HepG2 (cell line): ENCODE measurements at regions not wholly inside any gene's neighbourhood (a gene's known extent, or its start where the extent isn't known, plus 50 kb on each side); places are given as distances from the start of the nearest gene placed in this dataset.

Source experiments
- ATAC-seq: fragments of 200-7000 bp; cut with Tn5 transposase; 3 replicates; pipeline ENCODE4 v1.9.1; 2020; ENCODE audit warnings: mild to moderate bottlenecking, moderate library complexity
- BruUV-seq: library from RNA; stranded (reverse); fragments of 400-500 nt; replicated peaks from 2 replicates; lab custom pipeline; 2021; lab: Mats Ljungman, UMichigan
- CTCF ChIA-PET: fragments of 300-600 bp; formaldehyde crosslinking; extraction: SDS; loops from one replicate; lab custom pipeline; 2021; ENCODE audit warnings: low total read pairs, inconsistent platforms, low intra/inter-chr PET ratio; lab: Yijun Ruan, JAX
- POLR2A ChIA-PET: fragments of 350-600 bp; sonication (Branson Sonifier 250); formaldehyde crosslinking; loops from one replicate; lab custom pipeline; 2020; ENCODE audit warnings: antibody characterized with exemption, inconsistent platforms; lab: Yijun Ruan, JAX
- DNase-seq: peaks from one replicate; pipeline ENCODE4 v3.0.0-alpha.2; 2015; ENCODE audit warnings: low spot score
- FAIRE-seq: peaks from 3 replicates; lab custom pipeline; 2011; peaks lifted over from hg19 to GRCh38; lab: Jason Lieb, UNC
- H2AFZ ChIP-seq: one replicate; pipeline ENCODE4 v1.6.1; 2011; ENCODE audit warnings: low read length, inconsistent platforms
- H3K27ac ChIP-seq: fragments of 300-600 bp; 3 replicates; pipeline ENCODE4 v1.8.0; 2011; ENCODE audit warnings: mixed run types, mild to moderate bottlenecking, mixed read lengths, low read length, inconsistent platforms; ENCODE audit not compliant: insufficient read depth; ENCODE audit errors: extremely low read length
- H3K27me3 ChIP-seq, 2 experiments: fragments of 200-600 bp in 1 of 2; 2 replicates in 1 of 2; 3 replicates in 1 of 2; pipeline versions ENCODE4 v1.6.0 to v1.8.0; 2011; ENCODE audit warnings: low read length in 2 of 2, mild to moderate bottlenecking in 2 of 2, moderate library complexity in 2 of 2, inconsistent platforms in 1 of 2; ENCODE audit not compliant: insufficient read depth in 2 of 2, control insufficient read depth in 1 of 2
- H3K36me3 ChIP-seq, 2 experiments: fragments of 200-600 bp in 1 of 2; replicated peaks in 1 of 2; 2 replicates in 1 of 2; 3 replicates in 1 of 2; pipeline versions ENCODE4 v1.5.1 to v1.8.0; 2011; ENCODE audit warnings: low read length in 2 of 2, inconsistent platforms in 1 of 2; ENCODE audit not compliant: insufficient read depth in 2 of 2, control insufficient read depth in 1 of 2
- H3K4me1 ChIP-seq: 2 replicates; pipeline ENCODE4 v1.5.1; 2012; ENCODE audit warnings: low read length, inconsistent platforms; ENCODE audit not compliant: insufficient read depth
- H3K4me2 ChIP-seq: 2 replicates; pipeline ENCODE4 v1.6.0; 2011; ENCODE audit warnings: low read depth, low read length, inconsistent platforms
- H3K4me3 ChIP-seq, 3 experiments: fragments of 200-600 bp in 1 of 3; sonication (generic), shearing (Covaris generic) in 1 of 3; replicated peaks in 1 of 3; 2 replicates each; pipeline ENCODE4 v1.5.1; 2011 to 2016; ENCODE audit warnings: low read length in 3 of 3, inconsistent platforms in 2 of 3, low read depth in 2 of 3, mild to moderate bottlenecking in 2 of 3, control low read depth in 1 of 3, mixed read lengths in 1 of 3; ENCODE audit not compliant: insufficient read depth in 1 of 3
- H3K79me2 ChIP-seq: one replicate; pipeline ENCODE4 v1.6.1; 2011; ENCODE audit warnings: low read length, inconsistent platforms; ENCODE audit not compliant: insufficient read depth
- H3K9ac ChIP-seq: 2 replicates; pipeline ENCODE4 v1.6.0; 2011; ENCODE audit warnings: mild to moderate bottlenecking, low read depth, low read length, inconsistent platforms; ENCODE audit not compliant: insufficient read depth
- H3K9me3 ChIP-seq: 2 replicates; pipeline ENCODE4 v1.5.1; 2012; ENCODE audit warnings: mild to moderate bottlenecking, low read length
- H4K20me1 ChIP-seq: 2 replicates; pipeline ENCODE4 v1.6.0; 2011; ENCODE audit warnings: inconsistent platforms, mild to moderate bottlenecking, low read length, moderate library complexity; ENCODE audit not compliant: insufficient read depth
- NFE2 ChIP-seq: sonication (generic); formaldehyde crosslinking; IDR thresholded peaks from 2 replicates; pipeline ENCODE4 v1.4.0; 2020; ENCODE audit warnings: missing genetic modification reagents
- NPAS2 ChIP-seq: sonication (generic); formaldehyde crosslinking; IDR thresholded peaks from 2 replicates; pipeline ENCODE4 v1.8.0; 2022; ENCODE audit warnings: mild to moderate bottlenecking, missing genetic modification reagents, borderline replicate concordance
- SSRP1 ChIP-seq: IDR thresholded peaks from 2 replicates; pipeline ENCODE4 v1.6.1; 2016; ENCODE audit warnings: control low read depth
- ZNF124 ChIP-seq: sonication (generic); formaldehyde crosslinking; IDR thresholded peaks from 2 replicates; pipeline ENCODE4 v1.4.0; 2020; ENCODE audit warnings: missing genetic modification reagents
- WGBS: methylation state at CpG from one replicate; pipeline ENCODE4 v1.1.6; 2017; ENCODE audit warnings: low lambda C conversion rate; 5-methylcytosine and 5-hydroxymethylcytosine counted together
- in situ Hi-C: cut with HindIII; loops from 2 replicates; pipeline ENCODE4 v1.10.0; 2017; ENCODE audit warnings: low pct_unique_long_range_greater_than_20kb; ENCODE audit not compliant: extremely low pct_ligation_motif_present
- intact Hi-C: fragments of 100-400 bp; cut with micrococcal nuclease; formaldehyde crosslinking; loops from one replicate; pipeline ENCODE4 v1.10.0; 2022; ENCODE audit not compliant: unreplicated experiment
- TF ChIP-seq, protein P1 (sequence below), 2 experiments: sonication (generic) in 1 of 2; formaldehyde crosslinking in 1 of 2; IDR thresholded peaks; 2 replicates each; pipeline versions ENCODE4 v1.6.1 to v1.9.0; 2014 to 2022; ENCODE audit warnings: antibody characterized with exemption in 1 of 2, borderline replicate concordance in 1 of 2, inconsistent platforms in 1 of 2, low read depth in 1 of 2, missing genetic modification reagents in 1 of 2

DNA sequence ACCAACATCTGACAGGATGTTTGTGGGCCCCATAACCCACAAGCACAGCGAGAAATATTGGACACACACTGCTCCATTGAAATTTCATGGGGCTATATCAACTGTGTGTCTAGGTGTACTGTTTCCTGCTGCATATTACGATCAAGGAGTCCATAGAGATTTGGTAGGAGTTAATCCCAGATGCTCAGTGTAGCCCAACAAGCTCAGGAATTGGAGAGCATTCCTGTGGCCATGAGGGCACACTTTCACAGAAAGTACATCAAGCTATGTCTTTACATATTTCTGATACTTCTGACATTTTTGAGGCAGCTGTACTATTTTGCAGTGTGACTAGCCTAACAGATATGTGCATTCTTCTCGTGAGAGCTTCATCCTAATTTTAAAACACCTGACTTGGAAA lies 473.1 kb downstream of the PTH2R start:
- no peak overlapping the region for H3K27ac ChIP-seq
- WGBS = under 1% methylated on average over 3 of the region's 3 CpGs
- H3K79me2 ChIP-seq = no peaks in the 10 kb centered on the region
- FAIRE-seq (no peak), DNase-seq (no peak), ATAC-seq (no peak)
- POLR2A ChIA-PET = no interaction called here
- H3K27me3 ChIP-seq = no peaks in the 10 kb centered on the region; a peak in 1 of 5 replicates
- BruUV-seq = no TSS peak
- CTCF ChIA-PET = no interaction called here
- no peaks in the 10 kb centered on the region for H3K36me3 ChIP-seq
- no peaks in the 10 kb centered on the region for H3K9me3 ChIP-seq
- intact Hi-C loops (no loop called here), in situ Hi-C loops (no loop called here)
- TF ChIP-seq SSRP1 (CRISPR knock-in tag) (no peak), ZNF124 (CRISPR knock-in tag) (no peak), NPAS2 (CRISPR knock-in tag) (no peak), NFE2 (CRISPR knock-in tag) (no peak)
- TF ChIP-seq, protein P1, sequence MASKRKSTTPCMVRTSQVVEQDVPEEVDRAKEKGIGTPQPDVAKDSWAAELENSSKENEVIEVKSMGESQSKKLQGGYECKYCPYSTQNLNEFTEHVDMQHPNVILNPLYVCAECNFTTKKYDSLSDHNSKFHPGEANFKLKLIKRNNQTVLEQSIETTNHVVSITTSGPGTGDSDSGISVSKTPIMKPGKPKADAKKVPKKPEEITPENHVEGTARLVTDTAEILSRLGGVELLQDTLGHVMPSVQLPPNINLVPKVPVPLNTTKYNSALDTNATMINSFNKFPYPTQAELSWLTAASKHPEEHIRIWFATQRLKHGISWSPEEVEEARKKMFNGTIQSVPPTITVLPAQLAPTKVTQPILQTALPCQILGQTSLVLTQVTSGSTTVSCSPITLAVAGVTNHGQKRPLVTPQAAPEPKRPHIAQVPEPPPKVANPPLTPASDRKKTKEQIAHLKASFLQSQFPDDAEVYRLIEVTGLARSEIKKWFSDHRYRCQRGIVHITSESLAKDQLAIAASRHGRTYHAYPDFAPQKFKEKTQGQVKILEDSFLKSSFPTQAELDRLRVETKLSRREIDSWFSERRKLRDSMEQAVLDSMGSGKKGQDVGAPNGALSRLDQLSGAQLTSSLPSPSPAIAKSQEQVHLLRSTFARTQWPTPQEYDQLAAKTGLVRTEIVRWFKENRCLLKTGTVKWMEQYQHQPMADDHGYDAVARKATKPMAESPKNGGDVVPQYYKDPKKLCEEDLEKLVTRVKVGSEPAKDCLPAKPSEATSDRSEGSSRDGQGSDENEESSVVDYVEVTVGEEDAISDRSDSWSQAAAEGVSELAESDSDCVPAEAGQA (IDR thresholded peaks at IDR 0.05; ENCODE audit: low read depth) = no peak
- TF ChIP-seq, protein P1 (CRISPR knock-in tag; IDR thresholded peaks at IDR 0.05; ENCODE audit: borderline replicate concordance) = no peak
- no peak overlapping the region for H3K9ac ChIP-seq
- H2AFZ ChIP-seq = no peak overlapping the region
- H3K4me1 ChIP-seq = no peaks in the 10 kb centered on the region
- H4K20me1 ChIP-seq = no peaks in the 10 kb centered on the region
- no peak overlapping the region for H3K4me3 ChIP-seq
- no peak overlapping the region for H3K4me2 ChIP-seq
